ENCODE measurements at regions not wholly inside any gene's neighbourhood (a gene's known extent, or its start where the extent isn't known, plus 50 kb on each side); places are given as distances from the start of the nearest gene placed in this dataset.

- H3K27me3 ChIP-seq (ENCODE audit: control insufficient read depth, insufficient read depth, low read length): peaks cover 11% of the 10 kb centered on the region
Measured at GRCh38 chr6:14929291-14929690, 316.6 kb upstream of the JARID2 start.

GRCh38 chr6:14930366-14930989, 315.4 kb upstream of the JARID2 start:
- 100% methylated on average over 1 of the region's 2 CpGs for WGBS (ENCODE audit: insufficient coverage)

More at GRCh38 chr6:14929291-14929690, 316.6 kb upstream of the JARID2 start:
- Histone ChIP-seq H3K9me3 (ENCODE audit: control insufficient read depth, insufficient read depth, low read length) (no peaks in the 10 kb centered on the region), H3K36me3 (ENCODE audit: control insufficient read depth, insufficient read depth, low read length) (no peaks in the 10 kb centered on the region), H3K4me1 (ENCODE audit: control insufficient read depth, insufficient read depth, low read length) (peaks cover 22% of the 10 kb centered on the region), H3K27ac (ENCODE audit: low read depth, low read length) (no peak overlapping the region), H3K4me3 (ENCODE audit: low read depth, low read length) (no peak overlapping the region)
- DNase-seq (ENCODE audit: low read depth in 4 of 6, low spot score in 6 of 6): no peak
- WGBS (ENCODE audit: insufficient coverage): 90% methylated on average over 1 of the region's 3 CpGs

DNA sequence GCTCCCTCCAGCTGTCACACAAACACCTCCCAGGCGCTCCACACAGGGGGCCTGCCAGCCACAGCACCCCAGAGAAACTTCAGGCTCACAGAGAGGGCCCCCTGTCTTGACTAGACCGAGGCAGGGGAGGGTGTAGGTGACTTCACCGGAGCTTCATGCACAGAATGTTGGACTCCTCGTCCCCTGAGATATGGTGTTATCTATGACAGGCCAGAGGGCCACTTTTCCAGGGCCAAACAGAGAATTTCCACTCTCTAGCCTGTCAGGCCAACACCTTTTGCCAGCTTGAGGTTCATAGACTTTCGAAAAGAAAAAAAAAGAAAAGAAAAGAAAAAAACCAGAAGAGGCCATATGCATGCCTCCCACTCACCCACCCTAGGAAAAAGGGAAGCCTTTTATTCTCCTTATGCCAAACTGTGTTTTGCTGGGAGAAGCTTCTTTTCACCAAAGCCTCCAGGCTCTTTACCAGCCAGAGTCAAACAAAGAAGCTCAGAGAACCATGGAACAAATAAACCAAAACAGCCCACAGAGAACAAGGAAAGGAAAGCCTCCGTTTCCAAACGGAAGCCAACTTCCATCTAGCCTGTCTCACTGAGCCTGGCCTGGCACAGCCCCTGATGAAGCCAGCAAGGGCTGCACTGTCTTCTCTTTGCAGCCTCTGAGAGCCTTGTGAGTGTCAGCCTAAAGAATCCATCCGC, 313.2 kb upstream of the JARID2 start:
- 20% methylated on average over 1 of the region's 8 CpGs for WGBS (ENCODE audit: insufficient coverage)
- DNase-seq (ENCODE audit: low read depth in 4 of 6, low spot score in 6 of 6): peak in 4 of 6 donors; percentile 31 to 79 (median 54)
- Histone ChIP-seq H3K9me3 (ENCODE audit: control insufficient read depth, insufficient read depth, low read length) (no peaks in the 10 kb centered on the region), H3K27ac (ENCODE audit: low read depth, low read length) (peak overlapping the region; percentile 69), H3K27me3 (ENCODE audit: control insufficient read depth, insufficient read depth, low read length) (peaks cover 2% of the 10 kb centered on the region), H3K36me3 (ENCODE audit: control insufficient read depth, insufficient read depth, low read length) (no peaks in the 10 kb centered on the region), H3K4me1 (ENCODE audit: control insufficient read depth, insufficient read depth, low read length) (peaks cover 16% of the 10 kb centered on the region), H3K4me3 (ENCODE audit: low read depth, low read length) (no peak overlapping the region)

More at GRCh38 chr6:14930366-14930989, 315.4 kb upstream of the JARID2 start:
- no peak for DNase-seq (ENCODE audit: low read depth in 4 of 6, low spot score in 6 of 6)
- Histone ChIP-seq H3K27ac (ENCODE audit: low read depth, low read length) (no peak overlapping the region), H3K4me1 (ENCODE audit: control insufficient read depth, insufficient read depth, low read length) (peaks cover 16% of the 10 kb centered on the region), H3K4me3 (ENCODE audit: low read depth, low read length) (no peak overlapping the region), H3K9me3 (ENCODE audit: control insufficient read depth, insufficient read depth, low read length) (no peaks in the 10 kb centered on the region), H3K27me3 (ENCODE audit: control insufficient read depth, insufficient read depth, low read length) (peaks cover 2% of the 10 kb centered on the region), H3K36me3 (ENCODE audit: control insufficient read depth, insufficient read depth, low read length) (no peaks in the 10 kb centered on the region)

- no peaks in the 10 kb centered on the region for H3K36me3 ChIP-seq (ENCODE audit: control insufficient read depth, insufficient read depth, low read length)
- peak overlapping the region; percentile 69 for H3K27ac ChIP-seq (ENCODE audit: low read depth, low read length)
- H3K4me1 ChIP-seq (ENCODE audit: control insufficient read depth, insufficient read depth, low read length): peaks cover 16% of the 10 kb centered on the region
- 33% methylated on average over 1 of the region's 4 CpGs for WGBS (ENCODE audit: insufficient coverage)
- no peak for DNase-seq (ENCODE audit: low read depth in 4 of 6, low spot score in 6 of 6)
- no peaks in the 10 kb centered on the region for H3K9me3 ChIP-seq (ENCODE audit: control insufficient read depth, insufficient read depth, low read length)
- peaks cover 2% of the 10 kb centered on the region for H3K27me3 ChIP-seq (ENCODE audit: control insufficient read depth, insufficient read depth, low read length)
- no peak overlapping the region for H3K4me3 ChIP-seq (ENCODE audit: low read depth, low read length)
Measured at GRCh38 chr6:14933183-14933544, 312.7 kb upstream of the JARID2 start.

GRCh38 chr6:14934013-14934412, 311.9 kb upstream of the JARID2 start:
- H3K27me3 ChIP-seq (ENCODE audit: control insufficient read depth, insufficient read depth, low read length): peaks cover 2% of the 10 kb centered on the region
- no peaks in the 10 kb centered on the region for H3K9me3 ChIP-seq (ENCODE audit: control insufficient read depth, insufficient read depth, low read length)
- peaks cover 16% of the 10 kb centered on the region for H3K4me1 ChIP-seq (ENCODE audit: control insufficient read depth, insufficient read depth, low read length)
- H3K27ac ChIP-seq (ENCODE audit: low read depth, low read length): no peak overlapping the region
- H3K36me3 ChIP-seq (ENCODE audit: control insufficient read depth, insufficient read depth, low read length): no peaks in the 10 kb centered on the region
- DNase-seq (ENCODE audit: low read depth in 4 of 6, low spot score in 6 of 6): no peak
- WGBS (ENCODE audit: insufficient coverage): no CpG with 5 or more reads among the region's 1 CpG
- no peak overlapping the region for H3K4me3 ChIP-seq (ENCODE audit: low read depth, low read length)

DNA sequence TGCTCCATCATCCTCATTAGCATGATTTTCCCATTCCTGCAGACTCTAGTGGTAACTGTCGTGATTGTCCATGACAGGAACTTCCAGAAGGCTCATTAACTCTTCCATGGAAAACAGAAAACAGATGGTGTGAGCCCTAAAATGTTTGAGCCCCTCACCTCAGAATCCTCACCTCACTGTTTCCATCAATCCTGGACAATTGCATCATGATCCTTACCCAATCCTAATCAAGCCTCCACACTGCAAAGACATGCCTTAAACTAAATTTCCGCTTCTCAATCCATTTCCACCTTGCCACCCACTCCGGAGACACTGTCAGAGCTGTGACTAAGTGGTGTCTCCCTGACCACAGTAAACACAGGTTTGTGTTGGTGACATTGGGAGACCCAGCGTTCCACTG, 311.0 kb upstream of the JARID2 start:
- Histone ChIP-seq H3K9me3 (ENCODE audit: control insufficient read depth, insufficient read depth, low read length) (no peaks in the 10 kb centered on the region), H3K27me3 (ENCODE audit: control insufficient read depth, insufficient read depth, low read length) (peaks cover 2% of the 10 kb centered on the region), H3K4me1 (ENCODE audit: control insufficient read depth, insufficient read depth, low read length) (peaks cover 16% of the 10 kb centered on the region), H3K27ac (ENCODE audit: low read depth, low read length) (no peak overlapping the region), H3K4me3 (ENCODE audit: low read depth, low read length) (no peak overlapping the region), H3K36me3 (ENCODE audit: control insufficient read depth, insufficient read depth, low read length) (no peaks in the 10 kb centered on the region)
- DNase-seq (ENCODE audit: low read depth in 4 of 6, low spot score in 6 of 6): no peak
- 70% methylated on average over 1 of the region's 4 CpGs for WGBS (ENCODE audit: insufficient coverage)

DNA sequence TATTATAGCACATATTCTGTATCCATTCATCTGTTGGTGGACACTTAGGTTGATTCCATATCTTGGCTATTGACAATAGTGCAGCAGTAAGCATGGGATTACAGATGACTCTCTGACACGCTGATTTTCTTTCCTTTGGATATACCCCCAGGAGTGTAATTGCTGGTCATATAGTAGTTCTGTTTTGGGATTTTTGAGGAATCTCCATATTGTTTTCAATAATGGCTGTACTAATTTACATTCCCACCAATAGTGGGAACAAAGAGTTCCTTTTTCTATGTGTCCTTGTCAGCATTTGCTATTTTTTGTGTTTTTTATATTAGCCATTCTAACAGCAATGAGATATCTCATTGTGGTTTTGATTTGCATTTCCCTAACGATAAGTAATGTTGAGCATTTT, 309.0 kb upstream of the JARID2 start:
- H3K4me1 ChIP-seq (ENCODE audit: control insufficient read depth, insufficient read depth, low read length): peaks cover 16% of the 10 kb centered on the region
- H3K27ac ChIP-seq (ENCODE audit: low read depth, low read length): no peak overlapping the region
- DNase-seq (ENCODE audit: low read depth in 4 of 6, low spot score in 6 of 6): no peak
- H3K27me3 ChIP-seq (ENCODE audit: control insufficient read depth, insufficient read depth, low read length): no peaks in the 10 kb centered on the region
- H3K36me3 ChIP-seq (ENCODE audit: control insufficient read depth, insufficient read depth, low read length): no peaks in the 10 kb centered on the region
- WGBS (ENCODE audit: insufficient coverage): no CpG with 5 or more reads among the region's 2 CpGs
- no peak overlapping the region for H3K4me3 ChIP-seq (ENCODE audit: low read depth, low read length)
- H3K9me3 ChIP-seq (ENCODE audit: control insufficient read depth, insufficient read depth, low read length): no peaks in the 10 kb centered on the region

DNA sequence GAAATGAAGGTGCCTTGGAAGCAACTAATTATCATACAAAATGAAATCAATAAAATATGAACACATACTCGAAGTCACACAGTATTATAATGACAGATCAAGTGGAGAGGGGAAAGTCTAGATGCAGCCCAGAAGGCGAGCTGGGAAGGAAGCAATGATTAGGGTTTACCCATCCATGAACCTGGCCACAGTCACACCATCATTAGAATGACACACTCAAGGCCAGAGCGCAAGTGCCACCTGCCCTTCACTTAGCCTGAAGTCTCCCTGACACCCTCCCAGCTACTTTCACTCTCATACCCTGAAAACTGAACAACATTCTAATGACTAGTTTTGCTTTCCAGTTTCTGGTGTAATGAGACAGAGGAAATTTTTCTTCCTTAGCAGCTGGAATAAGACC, 302.8 kb upstream of the JARID2 start:
- no peaks in the 10 kb centered on the region for H3K27me3 ChIP-seq (ENCODE audit: control insufficient read depth, insufficient read depth, low read length)
- H3K9me3 ChIP-seq (ENCODE audit: control insufficient read depth, insufficient read depth, low read length): no peaks in the 10 kb centered on the region
- H3K4me1 ChIP-seq (ENCODE audit: control insufficient read depth, insufficient read depth, low read length): no peaks in the 10 kb centered on the region
- DNase-seq (ENCODE audit: low read depth in 4 of 6, low spot score in 6 of 6): no peak
- H3K4me3 ChIP-seq (ENCODE audit: low read depth, low read length): no peak overlapping the region
- WGBS (ENCODE audit: insufficient coverage): no CpG with 5 or more reads among the region's 3 CpGs
- H3K27ac ChIP-seq (ENCODE audit: low read depth, low read length): no peak overlapping the region
- no peaks in the 10 kb centered on the region for H3K36me3 ChIP-seq (ENCODE audit: control insufficient read depth, insufficient read depth, low read length)

- no peaks in the 10 kb centered on the region for H3K27me3 ChIP-seq (ENCODE audit: control insufficient read depth, insufficient read depth, low read length)
- no peak overlapping the region for H3K27ac ChIP-seq (ENCODE audit: low read depth, low read length)
- no peaks in the 10 kb centered on the region for H3K4me1 ChIP-seq (ENCODE audit: control insufficient read depth, insufficient read depth, low read length)
- no peak for DNase-seq (ENCODE audit: low read depth in 4 of 6, low spot score in 6 of 6)
- H3K36me3 ChIP-seq (ENCODE audit: control insufficient read depth, insufficient read depth, low read length): no peaks in the 10 kb centered on the region
- no peaks in the 10 kb centered on the region for H3K9me3 ChIP-seq (ENCODE audit: control insufficient read depth, insufficient read depth, low read length)
- no peak overlapping the region for H3K4me3 ChIP-seq (ENCODE audit: low read depth, low read length)
Measured at GRCh38 chr6:14944593-14944992, 301.3 kb upstream of the JARID2 start.
